Neural cell (in vitro differentiated cells): ENCODE measurements at regions not wholly inside any gene's neighbourhood (a gene's known extent, or its start where the extent isn't known, plus 50 kb on each side); places are given as distances from the start of the nearest gene placed in this dataset.
"Not testable (repeated sequence)": the region's sequence is repeated elsewhere in the genome, so short reads cannot be mapped to it uniquely, and the experiment has no call there.

Experiments used
- H2AFZ ChIP-seq: fragments of 200-600, 300-800 bp; sonication (generic), shearing (Covaris generic); 2 replicates; pipeline ENCODE4 v1.6.0; 2014; ENCODE audit warnings: low read depth, mild to moderate bottlenecking, antibody characterized with exemption, low read length, moderate library complexity
- H3F3A ChIP-seq: fragments of 200-600 bp; shearing (Covaris generic); 2 replicates; pipeline ENCODE4 v1.6.1; 2016; ENCODE audit warnings: mild to moderate bottlenecking, moderate library complexity, mixed read lengths, antibody characterized with exemption, low read length; ENCODE audit not compliant: insufficient read depth, poor library complexity, severe bottlenecking
- H3K27ac ChIP-seq: fragments of 200-600, 300-800 bp; sonication (generic), shearing (Covaris generic); 2 replicates; pipeline ENCODE4 v1.5.1; 2014; ENCODE audit warnings: mild to moderate bottlenecking, low read length, moderate library complexity
- H3K27me3 ChIP-seq: fragments of 300-800, 200-600 bp; sonication (generic), shearing (Covaris generic); 2 replicates; pipeline ENCODE4 v1.6.0; 2014; ENCODE audit warnings: mild to moderate bottlenecking, low read depth, low read length, moderate library complexity; ENCODE audit not compliant: insufficient read depth
- H3K36me3 ChIP-seq: fragments of 300-800, 200-600 bp; sonication (generic), shearing (Covaris generic); 2 replicates; pipeline ENCODE4 v1.5.1; 2014; ENCODE audit warnings: mild to moderate bottlenecking, antibody characterized with exemption, low read length, moderate library complexity; ENCODE audit not compliant: insufficient read depth
- H3K4me2 ChIP-seq: fragments of 300-800, 200-600 bp; sonication (generic), shearing (Covaris generic); 2 replicates; pipeline ENCODE4 v1.6.0; 2014; ENCODE audit warnings: mild to moderate bottlenecking, low read length
- H3K4me3 ChIP-seq: fragments of 300-800, 200-600 bp; sonication (generic), shearing (Covaris generic); 2 replicates; pipeline ENCODE4 v1.5.1; 2014; ENCODE audit warnings: mild to moderate bottlenecking, low read length, moderate library complexity
- H3K79me2 ChIP-seq: fragments of 200-600 bp; shearing (Covaris generic); replicated peaks from 2 replicates; pipeline ENCODE4 v1.6.0; 2014; ENCODE audit warnings: mild to moderate bottlenecking, low read length, moderate library complexity; ENCODE audit not compliant: insufficient read depth
- H3K9ac ChIP-seq: fragments of 300-800, 200-600 bp; sonication (generic), shearing (Covaris generic); 2 replicates; pipeline ENCODE4 v1.6.1; 2016; ENCODE audit warnings: mild to moderate bottlenecking, low read length, mixed read lengths
- H3K9me2 ChIP-seq: fragments of 200-600 bp; shearing (Covaris generic); 2 replicates; pipeline ENCODE4 v1.6.1; 2016; ENCODE audit warnings: mild to moderate bottlenecking, low read length, mixed read lengths; ENCODE audit not compliant: insufficient read depth
- H3K9me3 ChIP-seq: fragments of 200-600, 300-800 bp; sonication (generic), shearing (Covaris generic); 2 replicates; pipeline ENCODE4 v1.6.1; 2016; ENCODE audit warnings: mild to moderate bottlenecking, mixed run types, low read length, moderate library complexity, mixed read lengths
- H4K20me1 ChIP-seq: fragments of 200-600 bp; shearing (Covaris generic); 2 replicates; pipeline ENCODE4 v1.6.1; 2016; ENCODE audit warnings: mild to moderate bottlenecking, mixed run types; ENCODE audit not compliant: insufficient read depth
- EP300 ChIP-seq: fragments of 450-650 bp; conservative IDR thresholded peaks from 2 replicates; pipeline ENCODE4 v1.6.1; 2014; ENCODE audit warnings: antibody characterized with exemption, mild to moderate bottlenecking, moderate library complexity; ENCODE audit not compliant: poor library complexity, severe bottlenecking
- EZH2 ChIP-seq: fragments of 200-600, 300-800 bp; shearing (Covaris generic), sonication (generic); IDR thresholded peaks from 2 replicates; pipeline ENCODE4 v1.6.1; 2014; ENCODE audit warnings: antibody characterized with exemption, low read length, borderline replicate concordance, mild to moderate bottlenecking; ENCODE audit not compliant: insufficient read depth, poor library complexity, severe bottlenecking
- MXI1 ChIP-seq: fragments of 450-650 bp; conservative IDR thresholded peaks from 2 replicates; pipeline ENCODE4 v1.6.1; 2014; ENCODE audit warnings: antibody characterized with exemption, mild to moderate bottlenecking; ENCODE audit not compliant: poor library complexity, severe bottlenecking
- POLR2AphosphoS5 ChIP-seq: IDR thresholded peaks from 2 replicates; pipeline ENCODE4 v1.6.1; 2012
- RAD21 ChIP-seq: fragments of 450-650 bp; conservative IDR thresholded peaks from 2 replicates; pipeline ENCODE4 v1.6.1; 2014; ENCODE audit warnings: antibody characterized with exemption, mild to moderate bottlenecking, moderate library complexity
- SMC3 ChIP-seq: fragments of 450-650 bp; conservative IDR thresholded peaks from 2 replicates; pipeline ENCODE4 v1.6.1; 2014; ENCODE audit warnings: antibody characterized with exemption, mild to moderate bottlenecking, moderate library complexity; ENCODE audit not compliant: poor library complexity
- TAF1 ChIP-seq: IDR thresholded peaks from 2 replicates; pipeline ENCODE4 v1.6.1; 2012; ENCODE audit warnings: low read depth
- TF ChIP-seq, protein P1 (sequence below): fragments of 450-650 bp; IDR thresholded peaks from 2 replicates; pipeline ENCODE4 v1.5.1; 2014; ENCODE audit warnings: antibody characterized with exemption, mild to moderate bottlenecking, moderate library complexity; ENCODE audit not compliant: poor library complexity, severe bottlenecking
- TF ChIP-seq, protein P2 (sequence below): IDR thresholded peaks from 2 replicates; pipeline ENCODE4 v1.6.1; 2012; ENCODE audit warnings: borderline replicate concordance

DNA sequence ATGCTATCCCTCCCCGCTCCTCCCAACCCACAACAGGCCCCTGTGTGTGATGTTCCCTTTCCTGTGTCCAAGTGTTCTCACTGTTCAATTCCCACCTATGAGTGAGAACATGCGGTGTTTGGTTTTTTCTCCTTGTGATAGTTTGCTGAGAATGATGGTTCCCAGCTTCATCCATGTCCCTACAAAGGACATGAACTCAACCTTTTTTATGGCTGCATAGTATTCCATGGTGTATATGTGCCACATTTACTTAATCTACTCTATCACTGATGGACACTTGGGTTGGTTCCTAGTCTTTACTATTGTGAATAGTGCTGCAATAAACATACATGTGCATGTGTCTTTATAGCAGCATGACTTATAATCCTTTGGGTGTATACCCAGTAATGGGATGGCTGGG, 126.6 kb upstream of the HMGN3 start:
- not testable (repeated sequence) for H4K20me1 ChIP-seq, H3K27me3 ChIP-seq

DNA sequence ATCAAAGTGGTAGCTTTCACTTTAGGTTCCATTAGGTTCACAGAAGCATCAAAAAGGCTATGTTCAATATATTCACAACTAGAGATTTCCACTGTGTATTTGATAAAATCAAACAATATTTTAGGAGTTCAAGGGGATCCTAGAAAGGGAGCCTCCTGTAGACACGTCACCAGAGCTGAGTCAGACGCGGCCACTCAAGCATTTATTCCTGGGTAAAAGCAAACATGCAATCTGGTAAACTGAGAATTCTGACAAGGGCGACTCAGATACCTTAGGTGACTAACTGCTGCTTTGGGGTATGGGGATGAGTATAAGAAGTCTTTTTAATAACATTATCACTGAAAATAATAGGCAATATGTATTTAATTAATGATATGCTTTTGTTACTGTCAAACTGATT, 118.7 kb upstream of the HMGN3 start:
- no peaks in the 10 kb centered on the region for H3K9me3 ChIP-seq
- no peaks in the 10 kb centered on the region for H3K27me3 ChIP-seq
- H3K9ac ChIP-seq = no peak overlapping the region
- no peak overlapping the region for H3K4me3 ChIP-seq
- no peak overlapping the region for H3K4me2 ChIP-seq
- H2AFZ ChIP-seq = no peak overlapping the region
- H3K27ac ChIP-seq = no peak overlapping the region
- no peaks in the 10 kb centered on the region for H3K9me2 ChIP-seq
- H3K79me2 ChIP-seq = no peaks in the 10 kb centered on the region
- TF ChIP-seq EP300 (no peak), EZH2 (no peak), SMC3 (no peak), TAF1 (no peak), RAD21 (no peak), POLR2AphosphoS5 (no peak), MXI1 (no peak)
- TF ChIP-seq, protein P1, sequence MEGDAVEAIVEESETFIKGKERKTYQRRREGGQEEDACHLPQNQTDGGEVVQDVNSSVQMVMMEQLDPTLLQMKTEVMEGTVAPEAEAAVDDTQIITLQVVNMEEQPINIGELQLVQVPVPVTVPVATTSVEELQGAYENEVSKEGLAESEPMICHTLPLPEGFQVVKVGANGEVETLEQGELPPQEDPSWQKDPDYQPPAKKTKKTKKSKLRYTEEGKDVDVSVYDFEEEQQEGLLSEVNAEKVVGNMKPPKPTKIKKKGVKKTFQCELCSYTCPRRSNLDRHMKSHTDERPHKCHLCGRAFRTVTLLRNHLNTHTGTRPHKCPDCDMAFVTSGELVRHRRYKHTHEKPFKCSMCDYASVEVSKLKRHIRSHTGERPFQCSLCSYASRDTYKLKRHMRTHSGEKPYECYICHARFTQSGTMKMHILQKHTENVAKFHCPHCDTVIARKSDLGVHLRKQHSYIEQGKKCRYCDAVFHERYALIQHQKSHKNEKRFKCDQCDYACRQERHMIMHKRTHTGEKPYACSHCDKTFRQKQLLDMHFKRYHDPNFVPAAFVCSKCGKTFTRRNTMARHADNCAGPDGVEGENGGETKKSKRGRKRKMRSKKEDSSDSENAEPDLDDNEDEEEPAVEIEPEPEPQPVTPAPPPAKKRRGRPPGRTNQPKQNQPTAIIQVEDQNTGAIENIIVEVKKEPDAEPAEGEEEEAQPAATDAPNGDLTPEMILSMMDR = no peak
- TF ChIP-seq, protein P2, sequence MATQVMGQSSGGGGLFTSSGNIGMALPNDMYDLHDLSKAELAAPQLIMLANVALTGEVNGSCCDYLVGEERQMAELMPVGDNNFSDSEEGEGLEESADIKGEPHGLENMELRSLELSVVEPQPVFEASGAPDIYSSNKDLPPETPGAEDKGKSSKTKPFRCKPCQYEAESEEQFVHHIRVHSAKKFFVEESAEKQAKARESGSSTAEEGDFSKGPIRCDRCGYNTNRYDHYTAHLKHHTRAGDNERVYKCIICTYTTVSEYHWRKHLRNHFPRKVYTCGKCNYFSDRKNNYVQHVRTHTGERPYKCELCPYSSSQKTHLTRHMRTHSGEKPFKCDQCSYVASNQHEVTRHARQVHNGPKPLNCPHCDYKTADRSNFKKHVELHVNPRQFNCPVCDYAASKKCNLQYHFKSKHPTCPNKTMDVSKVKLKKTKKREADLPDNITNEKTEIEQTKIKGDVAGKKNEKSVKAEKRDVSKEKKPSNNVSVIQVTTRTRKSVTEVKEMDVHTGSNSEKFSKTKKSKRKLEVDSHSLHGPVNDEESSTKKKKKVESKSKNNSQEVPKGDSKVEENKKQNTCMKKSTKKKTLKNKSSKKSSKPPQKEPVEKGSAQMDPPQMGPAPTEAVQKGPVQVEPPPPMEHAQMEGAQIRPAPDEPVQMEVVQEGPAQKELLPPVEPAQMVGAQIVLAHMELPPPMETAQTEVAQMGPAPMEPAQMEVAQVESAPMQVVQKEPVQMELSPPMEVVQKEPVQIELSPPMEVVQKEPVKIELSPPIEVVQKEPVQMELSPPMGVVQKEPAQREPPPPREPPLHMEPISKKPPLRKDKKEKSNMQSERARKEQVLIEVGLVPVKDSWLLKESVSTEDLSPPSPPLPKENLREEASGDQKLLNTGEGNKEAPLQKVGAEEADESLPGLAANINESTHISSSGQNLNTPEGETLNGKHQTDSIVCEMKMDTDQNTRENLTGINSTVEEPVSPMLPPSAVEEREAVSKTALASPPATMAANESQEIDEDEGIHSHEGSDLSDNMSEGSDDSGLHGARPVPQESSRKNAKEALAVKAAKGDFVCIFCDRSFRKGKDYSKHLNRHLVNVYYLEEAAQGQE = no peak
- no peaks in the 10 kb centered on the region for H4K20me1 ChIP-seq
- H3K36me3 ChIP-seq = no peaks in the 10 kb centered on the region
- H3F3A ChIP-seq = no peaks in the 10 kb centered on the region

More for the DNA sequence above, 126.6 kb upstream of the HMGN3 start:
- not testable (repeated sequence) for H3K9me2 ChIP-seq, H3F3A ChIP-seq, H3K27ac ChIP-seq, H3K9me3 ChIP-seq, H3K79me2 ChIP-seq, H2AFZ ChIP-seq, H3K4me2 ChIP-seq, H3K4me3 ChIP-seq, H3K36me3 ChIP-seq, H3K9ac ChIP-seq

DNA sequence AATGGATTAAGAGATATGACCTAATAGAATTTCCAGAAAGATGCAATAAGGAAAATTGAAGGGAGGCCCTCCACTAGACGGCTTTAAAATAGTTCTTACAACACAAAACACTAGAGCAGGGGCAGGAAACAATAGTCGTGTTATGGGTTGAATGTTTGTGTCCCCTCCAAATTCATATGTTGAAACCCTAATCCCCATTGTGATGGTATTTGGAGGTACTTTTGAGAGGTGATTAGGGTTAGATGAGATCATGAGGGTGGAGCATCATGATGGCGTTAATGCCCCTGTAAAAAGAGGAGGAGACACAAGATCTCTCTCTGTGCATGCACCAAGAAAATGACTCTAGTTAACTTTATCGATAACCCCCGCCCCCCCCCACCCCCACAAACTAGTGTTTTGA, 104.0 kb upstream of the HMGN3 start:
- no peak overlapping the region for H3K4me2 ChIP-seq
- no peaks in the 10 kb centered on the region for H3F3A ChIP-seq
- no peaks in the 10 kb centered on the region for H3K27me3 ChIP-seq
- no peaks in the 10 kb centered on the region for H3K79me2 ChIP-seq
- H3K9ac ChIP-seq = no peak overlapping the region
- no peaks in the 10 kb centered on the region for H3K9me2 ChIP-seq
- TF ChIP-seq, protein P1 = no peak
- TF ChIP-seq EP300 (no peak), POLR2AphosphoS5 (no peak), RAD21 (no peak), EZH2 (no peak), TAF1 (no peak), MXI1 (no peak), SMC3 (no peak)
- TF ChIP-seq, protein P2 = no peak
- no peaks in the 10 kb centered on the region for H4K20me1 ChIP-seq
- H3K4me3 ChIP-seq = no peak overlapping the region
- no peak overlapping the region for H2AFZ ChIP-seq
- no peaks in the 10 kb centered on the region for H3K9me3 ChIP-seq
- no peak overlapping the region for H3K27ac ChIP-seq
- H3K36me3 ChIP-seq = no peaks in the 10 kb centered on the region
